SH-SY5Y (cell line): ENCODE measurements at regions not wholly inside any gene's neighbourhood (a gene's known extent, or its start where the extent isn't known, plus 50 kb on each side); places are given as distances from the start of the nearest gene placed in this dataset.
A peak's percentile ranks its signal among the peaks of the same experiment; 100 is the strongest.

Experiments
- GATA2 ChIP-seq: IDR thresholded peaks from 2 replicates; pipeline ENCODE4 v1.6.1; 2011; ENCODE audit warnings: mild to moderate bottlenecking, low read depth, low read length
- GATA3 ChIP-seq: IDR thresholded peaks from 2 replicates; pipeline ENCODE4 v1.6.1; 2011; ENCODE audit warnings: low read depth, mild to moderate bottlenecking, low read length, moderate library complexity

GRCh38 chr10:44309939-44310761 lies 74.7 kb downstream of the CXCL12 start:
- TF ChIP-seq GATA3 (no peak), GATA2 (0 out of 2 replicates have a peak, but pooled peaks have one; percentile 10)

GRCh38 chr10:44309361-44309760 lies 75.5 kb downstream of the CXCL12 start:
- no peak for TF ChIP-seq GATA3
- TF ChIP-seq GATA2 = peak; percentile 49; the same call in 1 of the 2 replicates

- TF ChIP-seq GATA3 = no peak
- no peak for TF ChIP-seq GATA2
Observed at GRCh38 chr10:44308935-44309334, 76.0 kb downstream of the CXCL12 start.

- TF ChIP-seq GATA2 = no peak
- TF ChIP-seq GATA3 = no peak
Observed at GRCh38 chr10:44307691-44308090, 77.2 kb downstream of the CXCL12 start.

GRCh38 chr10:44306762-44307161 lies 78.1 kb downstream of the CXCL12 start:
- TF ChIP-seq GATA3 = no peak
- TF ChIP-seq GATA2 = no peak

GRCh38 chr10:44306147-44306710 lies 78.7 kb downstream of the CXCL12 start:
- TF ChIP-seq GATA3 (no peak), GATA2 (no peak)

- TF ChIP-seq GATA3 (no peak), GATA2 (no peak)
Observed at GRCh38 chr10:44301781-44302355, 83.0 kb downstream of the CXCL12 start.

GRCh38 chr10:44300666-44301649 lies 83.9 kb downstream of the CXCL12 start:
- TF ChIP-seq GATA2 (peak; percentile 24), GATA3 (no peak)

GRCh38 chr10:44298713-44299112 lies 86.2 kb downstream of the CXCL12 start:
- TF ChIP-seq GATA2 = no peak
- no peak for TF ChIP-seq GATA3

- no peak for TF ChIP-seq GATA3
- TF ChIP-seq GATA2 = no peak
Observed at GRCh38 chr10:44297963-44298362, 86.9 kb downstream of the CXCL12 start.

GRCh38 chr10:44295644-44296241 lies 89.2 kb downstream of the CXCL12 start:
- TF ChIP-seq GATA2 = no peak

- TF ChIP-seq GATA3 (no peak), GATA2 (no peak)
Observed at GRCh38 chr10:44294726-44295412, 90.0 kb downstream of the CXCL12 start.

- TF ChIP-seq GATA3 (no peak), GATA2 (no peak)
Observed at GRCh38 chr10:44293842-44294241, 91.1 kb downstream of the CXCL12 start.

GRCh38 chr10:44293306-44293778 lies 91.6 kb downstream of the CXCL12 start:
- TF ChIP-seq GATA2 (no peak), GATA3 (no peak)
